ENCODE measurements at regions not wholly inside any gene's neighbourhood (a gene's known extent, or its start where the extent isn't known, plus 50 kb on each side); places are given as distances from the start of the nearest gene placed in this dataset.

DNA sequence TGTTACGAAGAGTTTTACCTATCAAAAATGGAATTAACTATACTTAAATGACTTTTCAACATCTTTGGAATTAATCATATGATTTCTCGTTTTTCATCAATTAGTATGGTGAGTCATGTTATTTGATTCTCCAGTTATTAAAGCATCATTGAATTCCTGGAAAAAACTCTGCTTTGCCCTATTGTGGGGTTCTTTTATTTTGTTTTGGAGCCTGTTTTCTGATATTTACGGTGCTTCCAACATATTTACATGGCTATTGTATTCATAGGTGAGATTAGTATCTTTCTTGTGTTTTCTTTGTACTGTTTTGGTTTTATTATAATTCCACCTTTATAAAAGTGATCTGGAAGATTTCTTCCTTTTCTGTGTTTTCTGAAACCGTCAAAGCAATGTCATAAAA lies 902.7 kb downstream of the TBC1D22A start:
- H3K79me2 ChIP-seq (ENCODE audit: low read length): no peaks in the 10 kb centered on the region
- no peak for DNase-seq
- H3K4me1 ChIP-seq (ENCODE audit: low read length): no peaks in the 10 kb centered on the region
- no peaks in the 10 kb centered on the region for H3K27me3 ChIP-seq (replicated peaks; ENCODE audit: insufficient read depth, low read length)
- no peak overlapping the region for H2AFZ ChIP-seq (ENCODE audit: low read length)
- no peak overlapping the region for H3K4me3 ChIP-seq (ENCODE audit: low read length)
- H3K9me2 ChIP-seq (replicated peaks; ENCODE audit: insufficient read depth, low read length): no peaks in the 10 kb centered on the region
- no peaks in the 10 kb centered on the region; the same call in 1 of the 2 replicates for H3K9me3 ChIP-seq (replicated peaks; ENCODE audit: insufficient read depth, low read length)
- H3K9ac ChIP-seq (ENCODE audit: low read length): no peak overlapping the region
- H4K20me1 ChIP-seq (ENCODE audit: insufficient read depth, low read length): no peaks in the 10 kb centered on the region
- H3K36me3 ChIP-seq (replicated peaks; ENCODE audit: insufficient read depth, low read length): no peaks in the 10 kb centered on the region
- H3K27ac ChIP-seq (ENCODE audit: low read length): no peak overlapping the region
- no peaks in the 10 kb centered on the region for H3F3A ChIP-seq (ENCODE audit: insufficient read depth, low read length)
- TF ChIP-seq, protein P1, sequence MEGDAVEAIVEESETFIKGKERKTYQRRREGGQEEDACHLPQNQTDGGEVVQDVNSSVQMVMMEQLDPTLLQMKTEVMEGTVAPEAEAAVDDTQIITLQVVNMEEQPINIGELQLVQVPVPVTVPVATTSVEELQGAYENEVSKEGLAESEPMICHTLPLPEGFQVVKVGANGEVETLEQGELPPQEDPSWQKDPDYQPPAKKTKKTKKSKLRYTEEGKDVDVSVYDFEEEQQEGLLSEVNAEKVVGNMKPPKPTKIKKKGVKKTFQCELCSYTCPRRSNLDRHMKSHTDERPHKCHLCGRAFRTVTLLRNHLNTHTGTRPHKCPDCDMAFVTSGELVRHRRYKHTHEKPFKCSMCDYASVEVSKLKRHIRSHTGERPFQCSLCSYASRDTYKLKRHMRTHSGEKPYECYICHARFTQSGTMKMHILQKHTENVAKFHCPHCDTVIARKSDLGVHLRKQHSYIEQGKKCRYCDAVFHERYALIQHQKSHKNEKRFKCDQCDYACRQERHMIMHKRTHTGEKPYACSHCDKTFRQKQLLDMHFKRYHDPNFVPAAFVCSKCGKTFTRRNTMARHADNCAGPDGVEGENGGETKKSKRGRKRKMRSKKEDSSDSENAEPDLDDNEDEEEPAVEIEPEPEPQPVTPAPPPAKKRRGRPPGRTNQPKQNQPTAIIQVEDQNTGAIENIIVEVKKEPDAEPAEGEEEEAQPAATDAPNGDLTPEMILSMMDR (IDR thresholded peaks at IDR 0.05; ENCODE audit: low read length): no peak
- TF ChIP-seq EZH2 (optimal IDR thresholded peaks at IDR 0.05; ENCODE audit: low read depth, low read length) (no peak), EZH2phosphoT487 (IDR thresholded peaks at IDR 0.05; ENCODE audit: low read length) (no peak)
- no peak overlapping the region for H3K4me2 ChIP-seq (ENCODE audit: low read depth, low read length)

DNA sequence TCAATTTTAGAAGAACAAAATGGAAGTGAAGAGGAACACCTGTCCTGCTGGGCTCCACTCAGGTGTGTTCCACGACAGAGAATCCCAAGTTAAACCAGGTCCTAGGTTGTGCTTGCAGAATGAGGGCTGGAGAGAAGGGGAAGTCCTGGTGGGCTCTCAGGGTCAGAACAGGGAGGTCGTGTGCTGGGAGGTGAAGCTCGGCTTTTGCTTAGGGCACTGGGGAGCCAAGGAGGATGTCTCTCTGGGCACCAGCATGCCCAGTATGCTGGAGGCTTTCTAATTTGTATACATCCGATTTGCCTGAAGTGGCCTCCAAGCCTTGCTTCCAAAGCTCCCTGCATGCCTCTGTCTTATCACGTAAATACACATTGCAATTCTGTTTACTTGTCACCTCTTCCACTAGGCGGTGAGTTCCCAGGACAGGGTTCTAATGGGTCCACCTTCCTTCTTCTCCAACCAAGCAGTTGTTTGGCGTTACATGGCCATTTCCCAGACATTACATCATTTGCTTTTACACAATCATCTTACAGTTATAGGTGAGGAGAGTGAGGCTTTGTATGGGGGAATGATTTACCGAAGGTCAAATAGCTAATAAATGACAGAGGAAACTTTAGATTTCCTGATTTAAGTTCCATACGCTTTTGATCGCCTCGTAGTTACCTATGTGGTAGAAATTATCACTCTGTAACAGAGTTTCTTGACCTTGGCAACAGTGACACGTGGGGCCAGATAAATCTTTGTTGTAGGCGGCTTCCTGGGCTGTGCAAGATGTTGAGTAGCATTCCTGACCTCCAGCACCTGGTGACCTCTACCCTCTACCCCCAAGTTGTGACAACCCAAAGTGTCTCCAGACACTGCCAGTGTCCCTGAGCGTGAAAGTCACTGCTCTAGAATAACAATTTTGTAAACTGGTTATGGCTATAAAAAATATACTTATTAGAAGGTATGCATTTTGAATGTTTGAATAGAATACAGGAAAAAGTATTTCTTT lies 901.5 kb downstream of the TBC1D22A start:
- Histone ChIP-seq H3K9ac (ENCODE audit: low read length) (no peak overlapping the region), H3K79me2 (ENCODE audit: low read length) (no peaks in the 10 kb centered on the region), H3K4me3 (ENCODE audit: low read length) (no peak overlapping the region), H3K4me2 (ENCODE audit: low read depth, low read length) (no peak overlapping the region), H3K9me2 (replicated peaks; ENCODE audit: insufficient read depth, low read length) (no peaks in the 10 kb centered on the region), H3K9me3 (replicated peaks; ENCODE audit: insufficient read depth, low read length) (no peaks in the 10 kb centered on the region; the same call in 1 of the 2 replicates), H3F3A (ENCODE audit: insufficient read depth, low read length) (no peaks in the 10 kb centered on the region), H3K27ac (ENCODE audit: low read length) (no peak overlapping the region), H4K20me1 (ENCODE audit: insufficient read depth, low read length) (no peaks in the 10 kb centered on the region), H3K27me3 (replicated peaks; ENCODE audit: insufficient read depth, low read length) (no peaks in the 10 kb centered on the region), H3K4me1 (ENCODE audit: low read length) (no peaks in the 10 kb centered on the region), H3K36me3 (replicated peaks; ENCODE audit: insufficient read depth, low read length) (no peaks in the 10 kb centered on the region), H2AFZ (ENCODE audit: low read length) (no peak overlapping the region)
- no peak for DNase-seq
- TF ChIP-seq EZH2 (optimal IDR thresholded peaks at IDR 0.05; ENCODE audit: low read depth, low read length) (no peak), EZH2phosphoT487 (IDR thresholded peaks at IDR 0.05; ENCODE audit: low read length) (no peak)
- TF ChIP-seq, protein P1 (IDR thresholded peaks at IDR 0.05; ENCODE audit: low read length): no peak

DNA sequence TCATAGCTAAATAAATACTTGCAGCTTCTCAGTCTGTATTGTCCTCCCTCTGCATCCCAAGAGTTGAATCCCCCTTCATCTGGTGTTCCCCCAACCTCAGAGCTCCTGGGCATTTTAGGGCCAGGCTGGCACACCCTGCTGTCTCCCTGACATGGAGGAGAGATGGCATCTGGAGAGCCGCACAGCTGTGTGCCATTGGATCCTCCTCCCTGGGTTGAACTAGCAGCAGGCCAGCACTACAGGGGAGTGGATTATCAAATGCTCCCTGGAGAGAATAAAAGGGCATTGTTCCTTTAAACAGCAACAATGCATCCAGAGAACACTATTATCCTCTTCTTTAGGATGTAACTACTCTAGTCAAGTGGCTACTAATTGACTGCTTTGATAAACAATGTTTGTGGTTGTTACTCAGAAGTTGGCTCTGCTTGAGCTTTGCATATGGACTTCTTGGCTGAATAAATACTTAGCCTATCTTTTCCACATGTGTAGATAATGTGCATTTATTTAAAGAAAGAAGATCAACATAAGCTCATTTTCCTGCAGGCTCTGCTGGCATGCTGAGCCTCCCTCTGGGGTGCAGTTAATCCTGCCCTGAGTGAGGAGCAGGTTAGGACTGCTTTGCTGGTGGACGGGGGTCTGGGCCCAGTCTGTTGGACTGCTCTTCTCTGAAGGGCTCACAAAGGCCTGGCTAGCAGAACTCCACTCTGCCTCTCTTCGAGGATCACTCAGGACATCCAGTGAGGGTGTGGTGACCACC lies 897.2 kb downstream of the TBC1D22A start:
- H2AFZ ChIP-seq (ENCODE audit: low read length): no peak overlapping the region
- H3K4me2 ChIP-seq (ENCODE audit: low read depth, low read length): no peak overlapping the region
- no peaks in the 10 kb centered on the region for H3K4me1 ChIP-seq (ENCODE audit: low read length)
- no peaks in the 10 kb centered on the region for H3K79me2 ChIP-seq (ENCODE audit: low read length)
- no peak overlapping the region for H3K27ac ChIP-seq (ENCODE audit: low read length)
- no peak for TF ChIP-seq EZH2phosphoT487 (IDR thresholded peaks at IDR 0.05; ENCODE audit: low read length)
- TF ChIP-seq, protein P1 (IDR thresholded peaks at IDR 0.05; ENCODE audit: low read length): no peak
- no peak for TF ChIP-seq EZH2 (optimal IDR thresholded peaks at IDR 0.05; ENCODE audit: low read depth, low read length)
- H3K9me3 ChIP-seq (replicated peaks; ENCODE audit: insufficient read depth, low read length): no peaks in the 10 kb centered on the region
- H4K20me1 ChIP-seq (ENCODE audit: insufficient read depth, low read length): no peaks in the 10 kb centered on the region
- no peak for DNase-seq
- no peaks in the 10 kb centered on the region for H3K27me3 ChIP-seq (replicated peaks; ENCODE audit: insufficient read depth, low read length)
- H3K4me3 ChIP-seq (ENCODE audit: low read length): no peak overlapping the region
- no peaks in the 10 kb centered on the region for H3K36me3 ChIP-seq (replicated peaks; ENCODE audit: insufficient read depth, low read length)
- no peaks in the 10 kb centered on the region for H3F3A ChIP-seq (ENCODE audit: insufficient read depth, low read length)
- H3K9ac ChIP-seq (ENCODE audit: low read length): no peak overlapping the region
- no peaks in the 10 kb centered on the region for H3K9me2 ChIP-seq (replicated peaks; ENCODE audit: insufficient read depth, low read length)

All from MM.1S (cell line).